H1 (cell line): ENCODE measurements at regions not wholly inside any gene's neighbourhood (a gene's known extent, or its start where the extent isn't known, plus 50 kb on each side); places are given as distances from the start of the nearest gene placed in this dataset.

Experiments
- ATF3 ChIP-seq: IDR thresholded peaks from 2 replicates; pipeline ENCODE4 v1.6.1; 2011; ENCODE audit warnings: low read depth, mild to moderate bottlenecking, low read length; ENCODE audit not compliant: insufficient read depth
- CBX5 ChIP-seq: fragments of 300-800, 300-1000 bp; sonication (generic); IDR thresholded peaks from 2 replicates; pipeline ENCODE4 v1.7.1; 2016; ENCODE audit warnings: antibody characterized with exemption, low read length, low read depth
- CBX8 ChIP-seq: fragments of 300-800, 300-1000 bp; sonication (generic); IDR thresholded peaks from 2 replicates; pipeline ENCODE4 v1.7.1; 2016; ENCODE audit warnings: low read depth, low read length, borderline replicate concordance
- CHD1 ChIP-seq: IDR thresholded peaks from 2 replicates; pipeline ENCODE4 v1.6.1; 2012; ENCODE audit warnings: low read depth, low read length, improper control_type of control experiment
- CHD7 ChIP-seq: fragments of 300-600 bp; sonication (generic); IDR thresholded peaks from 2 replicates; pipeline ENCODE4 v1.7.1; 2012; ENCODE audit warnings: low read length, moderate library complexity, mild to moderate bottlenecking, inconsistent platforms; ENCODE audit not compliant: insufficient replicate concordance
- EZH2 ChIP-seq: fragments of 200-600 bp; sonication (generic); IDR thresholded peaks from 2 replicates; pipeline ENCODE4 v1.7.1; 2012; ENCODE audit warnings: low read depth, mild to moderate bottlenecking, moderate library complexity, low read length, inconsistent platforms; ENCODE audit not compliant: severe bottlenecking
- KDM1A ChIP-seq: fragments of 200-600, 300-600 bp; sonication (generic); IDR thresholded peaks from 2 replicates; pipeline ENCODE4 v1.7.1; 2016; ENCODE audit warnings: mild to moderate bottlenecking, low read length, borderline replicate concordance
- NRF1 ChIP-seq: IDR thresholded peaks from 2 replicates; pipeline ENCODE4 v1.6.1; 2011; ENCODE audit warnings: mild to moderate bottlenecking, low read depth, low read length, improper control_type of control experiment
- SIRT6 ChIP-seq: IDR thresholded peaks from one replicate; pipeline ENCODE4 v1.7.1; 2012; ENCODE audit warnings: low read length, inconsistent platforms

GRCh38 chr4:78710536-78710935 lies 65.6 kb upstream of the BMP2K start (continued):
- no peak for TF ChIP-seq CHD7
- no peak for TF ChIP-seq EZH2
- TF ChIP-seq ATF3: no peak
- TF ChIP-seq CBX5: no peak
- no peak for TF ChIP-seq CHD1
- no peak for TF ChIP-seq SIRT6
- TF ChIP-seq KDM1A: no peak
- no peak for TF ChIP-seq CBX8
- TF ChIP-seq NRF1: no peak
